GM18951 (cell line): ENCODE measurements at regions not wholly inside any gene's neighbourhood (a gene's known extent, or its start where the extent isn't known, plus 50 kb on each side); places are given as distances from the start of the nearest gene placed in this dataset.

Source experiments
- POLR2A ChIP-seq: IDR thresholded peaks from 4 replicates; pipeline ENCODE4 v1.6.1; 2011; ENCODE audit warnings: mild to moderate bottlenecking; ENCODE audit not compliant: insufficient read length, insufficient read depth; ENCODE audit errors: extremely low read depth
- in situ Hi-C: fragments of 300-500 bp; cut with MboI; formaldehyde crosslinking; loops from one replicate; pipeline ENCODE4 v1.12.0; 2022; ENCODE audit warnings: low sequenced_read_pairs, mixed read lengths, inconsistent platforms; ENCODE audit not compliant: unreplicated experiment

GRCh38 chr5:4781299-4781698, 358.8 kb upstream of the ADAMTS16 start:
- in situ Hi-C loops: no loop called here
- no peak for TF ChIP-seq POLR2A

- no peak for TF ChIP-seq POLR2A
- in situ Hi-C loops: no loop called here
Measured at GRCh38 chr5:4785971-4786370, 354.2 kb upstream of the ADAMTS16 start.

GRCh38 chr5:4797445-4797844, 342.7 kb upstream of the ADAMTS16 start:
- no peak for TF ChIP-seq POLR2A
- in situ Hi-C loops: no loop called here

- in situ Hi-C loops: no loop called here
- no peak for TF ChIP-seq POLR2A
Measured at GRCh38 chr5:4802044-4802443, 338.1 kb upstream of the ADAMTS16 start.

GRCh38 chr5:4804691-4805360, 335.3 kb upstream of the ADAMTS16 start:
- no peak for TF ChIP-seq POLR2A
- in situ Hi-C loops: no loop called here

- TF ChIP-seq POLR2A: no peak
- in situ Hi-C loops: no loop called here
Measured at GRCh38 chr5:4815002-4815401, 325.1 kb upstream of the ADAMTS16 start.

GRCh38 chr5:4817767-4818166, 322.4 kb upstream of the ADAMTS16 start:
- in situ Hi-C loops: no loop called here
- no peak for TF ChIP-seq POLR2A

- TF ChIP-seq POLR2A: no peak
- in situ Hi-C loops: no loop called here
Measured at GRCh38 chr5:4831325-4831724, 308.8 kb upstream of the ADAMTS16 start.

GRCh38 chr5:4832471-4832870, 307.7 kb upstream of the ADAMTS16 start:
- in situ Hi-C loops: no loop called here
- TF ChIP-seq POLR2A: no peak

- in situ Hi-C loops: no loop called here
- no peak for TF ChIP-seq POLR2A
Measured at GRCh38 chr5:4833104-4833738, 306.9 kb upstream of the ADAMTS16 start.

- in situ Hi-C loops: no loop called here
- no peak for TF ChIP-seq POLR2A
Measured at GRCh38 chr5:4837489-4838058, 302.6 kb upstream of the ADAMTS16 start.

GRCh38 chr5:4845221-4845620, 294.9 kb upstream of the ADAMTS16 start:
- in situ Hi-C loops: no loop called here
- TF ChIP-seq POLR2A: no peak

- in situ Hi-C loops: no loop called here
- no peak for TF ChIP-seq POLR2A
Measured at GRCh38 chr5:4847766-4848165, 292.4 kb upstream of the ADAMTS16 start.

- in situ Hi-C loops: no loop called here
- TF ChIP-seq POLR2A: no peak
Measured at GRCh38 chr5:4855036-4855435, 285.1 kb upstream of the ADAMTS16 start.

- TF ChIP-seq POLR2A: no peak
- in situ Hi-C loops: no loop called here
Measured at GRCh38 chr5:4855880-4856279, 284.2 kb upstream of the ADAMTS16 start.

GRCh38 chr5:4857761-4858160, 282.4 kb upstream of the ADAMTS16 start:
- in situ Hi-C loops: no loop called here

More at GRCh38 chr5:4857761-4858160, 282.4 kb upstream of the ADAMTS16 start:
- no peak for TF ChIP-seq POLR2A
